ENCODE measurements at regions not wholly inside any gene's neighbourhood (a gene's known extent, or its start where the extent isn't known, plus 50 kb on each side); places are given as distances from the start of the nearest gene placed in this dataset.

DNA sequence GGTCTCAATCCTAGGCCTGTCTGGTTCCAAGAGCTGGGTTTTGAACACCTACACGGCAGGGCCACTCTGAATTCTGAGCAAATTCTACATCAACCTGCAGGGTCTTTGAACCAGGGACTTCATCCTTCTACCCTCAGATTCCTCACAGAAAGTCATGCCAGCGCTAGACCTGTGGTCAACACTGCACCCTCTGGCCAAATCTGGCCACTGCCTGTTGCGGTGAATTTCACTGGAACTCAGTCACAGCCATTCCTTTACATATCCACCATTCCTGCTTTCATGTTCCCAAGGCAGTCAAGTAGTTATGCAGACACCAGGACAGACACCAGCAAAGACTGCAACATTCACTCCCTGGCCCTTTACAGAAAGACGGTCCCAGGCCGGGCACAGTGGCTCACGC, 144.6 kb downstream of the C16orf95 start:
- no peak for DNase-seq

DNA sequence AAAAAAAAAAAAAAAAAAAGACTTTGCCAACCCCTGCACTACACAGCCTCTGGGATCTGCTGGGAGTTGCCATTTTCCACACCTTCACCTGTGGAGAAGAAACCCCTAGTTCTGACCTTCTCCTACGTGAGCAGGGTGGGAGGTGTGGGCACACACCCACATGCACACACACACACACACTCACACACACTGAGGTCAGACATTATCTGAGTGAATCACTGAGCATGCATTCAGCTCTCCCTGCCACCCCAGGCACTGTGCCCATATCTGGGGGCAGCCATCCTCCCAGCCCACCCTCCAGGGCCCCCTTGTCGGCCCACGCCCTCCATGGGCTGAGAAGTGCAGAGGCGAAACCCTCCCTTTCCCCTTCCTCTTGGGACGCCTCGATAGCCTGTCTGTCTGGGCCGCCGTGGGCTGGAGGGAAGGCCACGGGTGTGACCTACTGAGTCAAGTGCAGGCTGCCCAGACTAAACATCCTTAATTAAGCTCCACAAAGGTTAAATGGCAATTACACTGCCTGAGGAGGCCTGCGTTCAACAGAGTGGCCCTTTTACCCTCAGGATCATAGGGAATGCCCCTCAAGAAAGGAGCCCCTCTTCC, 143.8 kb downstream of the C16orf95 start:
- no peak for DNase-seq

DNA sequence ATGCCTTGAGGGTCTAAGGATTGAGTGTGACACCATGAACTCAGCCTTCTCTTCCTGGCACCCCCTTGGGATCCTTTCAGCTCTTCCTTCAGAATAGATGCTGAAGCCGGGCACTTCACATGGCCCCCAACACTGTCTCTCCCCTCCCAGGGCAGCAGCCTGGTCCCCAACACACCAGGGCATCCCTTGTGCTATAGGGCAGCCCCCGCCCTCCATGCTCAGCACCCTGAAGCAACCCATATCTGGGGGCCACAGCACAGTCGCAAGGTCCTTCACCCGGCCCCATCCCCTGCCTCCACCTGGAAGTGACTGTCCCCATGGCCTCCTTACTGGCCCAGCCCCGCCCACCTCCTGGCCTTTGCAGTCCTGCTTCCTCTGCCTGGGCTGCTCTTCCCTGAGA, 143.1 kb downstream of the C16orf95 start:
- no peak for DNase-seq

DNA sequence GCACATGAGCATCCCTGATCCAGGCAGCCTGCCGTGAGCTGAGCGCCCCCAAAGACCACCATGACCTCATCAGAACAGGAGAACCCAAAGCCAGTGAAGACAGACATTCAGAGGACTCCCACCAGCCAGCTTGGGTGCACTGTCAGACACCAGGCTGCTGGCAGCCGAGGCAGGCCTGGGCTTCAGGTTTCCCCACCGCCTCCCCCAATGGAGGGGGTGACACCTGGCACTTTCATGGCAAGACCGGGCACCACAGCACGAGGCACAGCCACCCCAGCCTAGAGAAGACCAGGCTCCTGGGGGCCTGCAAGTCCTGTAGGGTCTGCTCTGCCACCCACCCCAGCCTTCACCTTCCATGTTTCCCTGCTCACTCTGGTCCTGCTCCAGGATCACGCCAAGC, 140.5 kb downstream of the C16orf95 start:
- DNase-seq = no peak

DNA sequence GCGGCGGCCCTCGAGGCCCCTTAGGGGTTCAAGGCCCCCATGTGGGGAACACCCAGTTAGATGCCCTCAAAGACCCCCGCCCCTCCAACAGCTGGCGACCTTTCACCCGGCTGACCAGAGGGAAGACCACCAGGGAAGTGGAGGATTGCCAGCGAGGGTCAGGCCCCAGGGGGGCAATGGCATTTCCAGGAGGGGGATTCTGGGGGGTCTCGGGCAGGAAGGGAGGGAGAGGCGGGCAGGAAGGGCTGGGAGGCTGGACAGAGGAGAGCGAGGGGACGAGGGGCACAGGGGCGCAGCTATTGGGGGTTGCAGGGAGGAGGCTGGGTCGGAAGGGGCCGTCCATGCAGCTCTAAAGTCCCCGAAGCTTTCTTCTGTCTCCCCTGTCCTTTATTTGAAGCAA, 139.5 kb downstream of the C16orf95 start:
- DNase-seq = no peak

DNA sequence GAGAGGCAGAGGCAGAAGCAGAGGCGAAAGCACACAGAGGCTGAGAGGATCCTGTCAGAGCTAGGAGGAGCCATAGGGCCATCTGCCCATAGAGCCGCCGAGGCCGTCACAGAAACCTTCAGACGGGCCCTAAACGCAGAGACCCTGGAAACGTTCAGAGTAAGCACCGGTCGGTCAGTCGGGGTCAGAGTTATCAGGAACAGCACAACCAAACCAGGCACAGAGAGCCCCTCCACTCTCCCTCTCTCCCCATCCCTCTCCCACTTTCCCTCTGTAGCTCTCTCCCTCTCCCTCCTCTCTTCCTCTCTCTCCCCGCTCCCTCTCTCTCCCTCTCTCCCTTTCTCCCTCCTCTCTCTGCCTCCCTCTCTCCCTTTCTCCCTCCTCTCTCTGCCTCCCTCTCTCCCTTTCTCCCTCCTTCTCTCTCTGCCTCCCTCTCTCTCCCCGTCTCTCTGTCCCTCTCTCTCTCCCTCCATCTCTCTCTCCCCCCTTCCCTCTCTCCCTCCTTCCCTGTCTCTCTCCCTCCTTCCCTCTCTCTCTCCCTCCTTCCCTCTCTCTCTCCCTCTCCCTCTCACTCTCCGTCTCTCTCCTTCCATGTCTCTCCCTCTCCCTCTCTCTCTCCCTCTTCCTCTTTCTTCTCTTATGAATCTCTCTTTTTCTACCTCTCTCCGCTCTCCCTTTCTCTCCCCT, 138.9 kb downstream of the C16orf95 start:
- DNase-seq = no peak

DNA sequence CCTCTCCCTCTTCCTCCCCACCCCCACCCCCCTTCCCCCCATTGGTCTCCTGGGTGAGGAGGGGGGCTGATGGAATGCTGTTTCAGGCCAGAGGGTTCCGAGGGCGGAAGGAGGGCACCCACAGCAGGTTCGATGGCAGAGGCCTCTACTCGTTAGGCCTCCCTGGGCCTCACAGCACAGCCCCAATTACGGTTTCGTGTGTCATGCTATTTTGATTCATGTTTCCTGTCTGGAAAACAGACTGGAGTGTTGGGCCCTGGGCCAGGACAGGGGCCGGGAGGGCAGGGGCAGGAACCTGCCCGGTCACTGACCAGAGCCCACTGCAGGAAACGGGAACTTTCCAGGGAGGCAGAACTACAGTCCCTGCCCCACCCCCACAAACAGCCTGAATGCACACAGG, 138.2 kb downstream of the C16orf95 start:
- no peak for DNase-seq

DNA sequence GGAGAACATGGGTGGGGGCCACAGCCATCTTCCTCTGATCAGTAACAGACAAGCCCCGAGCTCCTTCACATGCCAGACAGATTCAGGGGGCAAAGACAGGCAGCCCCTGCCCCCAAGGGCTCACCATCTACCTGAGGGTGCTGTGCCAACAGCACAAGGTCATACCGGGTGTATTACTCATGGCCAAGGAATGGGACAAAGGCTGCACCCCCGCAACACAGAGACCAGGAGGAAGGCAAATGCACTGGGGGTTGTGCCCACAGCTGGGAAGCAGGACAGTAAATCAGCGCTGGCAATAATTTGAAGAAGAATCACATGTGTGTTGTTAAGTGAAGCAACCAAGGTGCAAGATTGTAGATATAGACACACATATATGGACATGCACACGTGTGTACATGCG, 137.1 kb downstream of the C16orf95 start:
- DNase-seq = no peak

DNA sequence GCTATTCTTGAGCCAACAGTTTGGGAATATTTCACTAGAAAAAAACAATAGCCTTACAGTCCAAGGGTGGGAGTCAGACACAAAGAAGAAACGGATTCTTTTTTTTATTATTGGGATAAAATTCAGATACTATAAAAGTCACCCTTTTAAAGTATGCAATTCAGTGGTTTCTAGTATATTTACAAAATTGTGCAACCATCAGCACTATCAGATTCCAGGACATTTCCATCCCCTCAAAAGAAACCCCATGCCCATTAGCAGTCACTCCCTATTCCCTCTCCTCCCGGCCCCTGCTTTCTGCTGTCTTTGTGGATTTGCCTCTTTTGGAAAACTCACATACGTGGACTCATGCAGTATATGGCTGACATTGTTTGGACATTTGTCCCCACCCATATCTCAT, 134.4 kb downstream of the C16orf95 start:
- no peak for DNase-seq

DNA sequence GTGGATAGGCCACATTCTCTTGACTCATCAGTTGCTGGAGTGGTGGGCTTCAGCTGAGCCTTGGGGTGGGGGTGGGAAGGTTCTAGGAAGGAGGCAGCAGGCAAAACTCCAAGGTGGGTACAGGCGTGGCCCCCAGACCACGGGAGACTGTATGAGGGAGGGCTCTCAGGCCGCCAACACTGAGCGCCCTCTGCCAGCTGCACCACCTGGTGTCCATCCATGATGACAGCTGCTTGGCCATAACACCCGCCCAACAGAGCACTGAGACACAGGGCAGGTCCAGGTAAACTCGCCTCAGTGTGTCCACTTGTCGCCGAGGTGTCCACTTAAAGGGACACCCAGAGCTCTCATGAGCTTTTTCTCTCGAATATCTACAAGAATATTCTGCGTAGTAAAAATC, 133.5 kb downstream of the C16orf95 start:
- no peak for DNase-seq

DNA sequence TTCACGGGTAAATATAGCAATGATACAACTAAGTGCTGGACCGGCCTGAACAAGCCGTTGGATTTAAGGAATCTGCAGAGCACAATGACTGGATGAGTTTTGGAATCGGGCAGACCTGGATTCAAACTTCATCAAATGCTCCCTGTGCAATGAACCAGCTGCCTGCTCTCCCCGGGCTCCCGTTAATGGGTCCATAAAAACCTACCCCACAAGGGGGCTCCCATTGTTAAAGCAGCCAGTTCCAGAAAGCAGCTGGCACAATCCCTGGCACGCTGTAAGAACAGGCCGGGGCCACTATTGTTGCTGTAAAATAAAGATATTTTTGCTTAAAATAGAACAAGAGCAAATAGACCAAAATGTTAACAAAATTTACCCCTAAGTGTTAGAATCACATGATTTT, 131.9 kb downstream of the C16orf95 start:
- DNase-seq = no peak

DNA sequence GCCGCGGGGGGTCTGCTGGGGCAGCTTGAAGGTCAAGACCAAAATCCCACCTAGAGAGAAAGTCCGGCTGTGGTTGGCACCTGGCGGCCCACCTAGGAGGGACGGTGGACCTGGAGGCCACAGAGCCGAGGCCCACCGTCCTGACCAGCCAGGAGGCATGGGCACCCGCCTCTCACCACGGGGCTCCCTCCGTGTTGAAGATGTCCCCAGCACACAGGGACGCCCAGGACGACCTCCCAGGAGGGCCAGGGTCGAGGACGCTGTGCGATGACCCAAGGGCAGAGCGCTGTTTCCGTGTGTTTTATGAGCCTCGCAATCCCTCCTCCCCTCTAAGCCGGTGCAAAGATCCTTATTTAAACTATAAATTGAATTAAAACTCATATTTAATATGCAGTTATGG, 131.2 kb downstream of the C16orf95 start:
- DNase-seq = no peak

DNA sequence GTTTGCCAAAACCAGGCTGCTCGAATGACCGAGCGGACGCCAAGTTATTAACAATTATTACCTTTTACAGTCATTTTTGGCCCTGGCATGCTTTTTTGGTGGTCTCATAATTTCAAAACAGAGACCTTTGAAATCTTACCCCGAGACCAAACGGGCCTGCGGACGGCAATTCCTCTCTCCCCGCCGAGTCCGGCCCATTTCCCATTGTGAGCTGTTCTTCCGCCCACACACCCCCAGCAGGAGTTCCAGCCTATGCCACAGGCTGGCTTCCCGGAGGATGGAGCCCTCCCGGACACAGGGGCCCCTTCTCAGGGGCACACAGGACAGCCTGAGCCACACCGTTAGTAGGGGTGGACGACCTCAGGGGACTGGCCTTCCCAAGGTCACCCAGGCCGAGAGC, 130.7 kb downstream of the C16orf95 start:
- no peak for DNase-seq

DNA sequence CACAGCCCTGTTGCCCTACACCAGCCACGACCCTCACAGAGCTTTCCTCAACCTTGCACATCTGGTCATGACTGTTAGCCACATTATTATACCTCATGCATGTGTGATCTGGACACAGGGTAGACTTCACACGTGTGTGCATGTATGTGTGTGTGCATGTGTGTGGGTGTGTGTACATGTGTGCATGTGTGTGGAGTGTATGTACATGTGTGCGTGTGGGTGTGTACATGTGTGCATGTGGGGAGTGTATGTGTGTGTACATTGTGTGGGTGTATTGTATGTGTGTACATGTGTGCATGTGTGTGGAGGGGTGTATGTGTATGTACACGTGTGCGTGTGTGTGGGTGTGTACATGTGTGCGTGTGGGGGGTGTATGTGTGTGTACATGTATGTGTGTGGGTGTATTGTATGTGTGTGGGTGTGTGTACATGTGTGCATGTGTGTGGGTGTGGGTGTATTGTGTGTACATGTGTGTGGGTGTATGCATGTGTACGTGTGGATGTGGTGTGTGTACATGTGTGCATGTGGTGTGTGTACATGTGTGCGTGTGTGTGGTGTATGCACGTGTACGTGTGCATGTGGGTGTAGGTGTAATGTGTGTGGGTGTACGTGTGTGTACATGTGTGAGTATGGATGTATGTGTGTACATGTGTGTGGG, 130.2 kb downstream of the C16orf95 start:
- no peak for DNase-seq

DNA sequence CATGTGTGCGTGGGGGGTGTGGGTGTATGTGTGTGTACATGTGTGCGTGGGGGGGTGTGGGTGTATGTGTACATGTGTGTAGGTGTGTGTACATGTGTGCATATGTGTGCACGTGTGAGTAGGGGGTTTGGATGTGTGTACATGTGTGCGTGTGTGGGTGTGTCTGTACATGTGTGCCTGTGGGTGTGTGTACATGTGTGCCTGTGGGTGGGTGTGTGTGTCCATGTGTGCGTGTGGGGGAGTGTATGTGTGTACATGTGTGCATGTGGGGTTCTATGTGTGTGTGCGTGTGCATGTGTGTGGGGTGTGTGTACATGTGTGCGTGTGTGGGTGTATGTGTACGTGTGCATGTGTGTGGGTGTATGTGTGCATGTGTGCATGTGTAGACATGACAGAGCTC, 129.1 kb downstream of the C16orf95 start:
- DNase-seq = no peak

DNA sequence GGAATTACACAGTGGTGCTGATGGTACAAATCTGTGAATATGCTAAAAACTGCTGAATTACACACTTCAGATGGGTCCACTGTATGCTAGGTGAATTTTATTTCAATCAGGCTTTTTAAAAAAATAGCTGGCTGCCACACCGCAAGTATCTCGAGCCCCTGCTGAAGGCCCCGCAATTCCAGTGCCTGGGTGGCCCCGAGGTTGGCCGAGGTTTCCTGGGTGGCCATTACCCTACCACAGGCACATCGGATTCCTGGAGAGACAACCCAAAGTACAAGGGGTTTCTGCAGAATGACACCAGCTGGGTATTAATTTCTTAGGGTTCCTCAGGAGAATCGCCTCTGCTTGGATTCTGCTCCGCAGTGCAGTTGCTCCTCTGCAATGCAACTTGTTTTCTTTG, 127.8 kb downstream of the C16orf95 start:
- DNase-seq = no peak

DNA sequence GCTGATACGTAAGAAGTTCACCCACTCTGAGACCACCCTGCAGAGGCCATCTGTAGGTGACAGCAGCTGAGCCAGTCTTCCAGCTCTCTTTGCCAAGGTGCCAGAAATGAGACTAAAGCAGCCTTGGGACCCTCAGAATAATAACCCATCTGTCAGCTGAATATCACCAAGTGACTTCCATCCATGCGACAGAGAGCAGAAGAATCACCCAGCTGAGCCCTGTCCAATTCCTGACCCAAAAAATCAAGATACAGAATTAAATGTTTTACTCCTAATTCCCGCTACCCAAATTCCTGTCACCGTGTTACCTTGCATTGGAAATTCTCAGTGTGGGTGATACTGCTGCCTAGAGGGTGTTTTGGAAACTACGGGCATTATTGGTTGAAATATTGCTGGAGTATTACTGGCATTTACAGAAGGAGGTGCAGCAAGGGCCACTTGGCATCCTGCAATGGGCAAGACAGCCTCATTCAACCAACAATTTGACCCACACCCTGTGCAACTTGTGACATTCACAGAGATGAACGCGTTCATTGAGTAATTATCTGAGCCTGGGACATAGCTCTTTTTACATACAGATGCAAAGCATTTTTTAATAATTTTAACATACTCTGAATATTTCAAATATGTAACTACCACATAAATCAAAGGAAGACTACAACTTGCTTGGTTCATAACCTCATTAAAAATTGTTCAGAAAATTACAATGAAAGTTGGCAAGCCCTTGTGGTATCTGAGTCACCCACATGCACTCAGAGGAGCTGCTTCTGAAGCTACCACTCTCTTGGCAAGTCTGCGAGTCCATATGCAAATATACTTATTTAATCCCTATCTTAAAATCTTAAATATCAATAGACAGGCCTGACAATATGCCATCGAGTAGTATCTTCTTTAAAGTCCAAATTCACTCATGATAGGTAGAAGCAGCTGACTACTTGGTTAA, 126.6 kb downstream of the C16orf95 start:
- no peak for DNase-seq

DNA sequence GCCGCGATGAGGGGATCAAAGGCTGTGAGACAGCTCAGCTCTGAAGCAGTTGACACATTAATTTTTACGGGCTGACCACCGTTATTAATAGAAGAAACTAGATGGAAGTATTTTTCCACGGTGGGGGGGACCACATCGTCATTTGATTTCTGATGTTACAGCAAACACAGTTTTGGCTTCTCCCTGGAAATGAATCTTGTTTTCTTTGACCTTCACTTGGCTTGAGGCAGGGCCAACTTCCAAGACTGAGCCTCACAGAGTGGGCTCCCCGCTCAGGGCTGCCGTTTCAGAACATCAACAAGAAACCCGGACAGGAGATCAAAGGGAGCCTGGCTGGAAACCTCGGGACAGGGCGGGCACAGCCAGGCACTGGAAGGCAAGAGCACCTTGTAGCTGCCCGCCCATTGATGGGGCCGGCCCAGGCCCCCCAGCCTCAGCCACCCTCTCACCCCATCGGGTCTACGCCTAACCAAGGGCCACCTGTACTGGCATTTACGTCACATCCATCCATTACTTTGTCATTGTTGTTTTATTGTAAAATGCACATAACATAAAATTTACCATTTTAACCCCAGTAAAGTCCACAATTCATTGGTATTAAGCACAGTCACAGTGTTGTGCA, 124.6 kb downstream of the C16orf95 start:
- no peak for DNase-seq

DNA sequence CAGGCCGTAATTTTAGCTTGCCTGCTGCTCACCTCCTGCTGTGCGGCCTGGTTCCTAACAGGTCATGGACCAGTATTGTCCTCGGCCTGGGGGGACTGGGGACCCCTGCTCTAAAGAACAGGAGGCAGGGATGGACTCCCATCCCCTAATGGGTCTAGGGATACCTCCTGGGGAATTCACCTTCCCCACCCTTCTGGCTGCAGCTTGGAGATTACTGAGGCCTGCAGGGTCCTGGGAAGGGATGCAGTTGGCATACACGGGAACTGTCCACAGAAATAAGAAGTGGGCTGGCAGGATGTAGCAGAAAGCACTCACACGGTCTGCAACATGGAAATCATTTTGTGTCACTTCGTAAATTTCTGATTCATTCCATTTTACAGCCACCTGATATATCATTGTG, 123.0 kb downstream of the C16orf95 start:
- DNase-seq = no peak

DNA sequence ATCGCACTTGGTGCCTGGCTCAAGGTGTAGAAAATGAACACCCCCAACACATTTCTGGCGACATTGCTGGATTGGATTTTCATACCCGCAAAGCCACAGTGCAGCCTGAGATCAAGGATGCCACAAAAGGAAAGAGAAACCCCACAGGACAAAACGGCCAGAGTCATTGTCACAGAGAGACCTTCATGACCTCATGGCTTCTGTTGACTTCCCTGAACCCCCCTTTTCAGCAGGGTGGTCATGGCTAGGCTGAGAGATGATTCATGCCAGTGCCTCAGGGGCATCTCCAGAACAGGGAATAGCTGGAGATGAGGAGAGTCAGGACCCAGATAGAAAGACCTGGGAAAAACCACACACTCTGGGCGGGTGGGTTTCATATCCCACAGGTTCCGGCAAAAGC, 122.0 kb downstream of the C16orf95 start:
- DNase-seq = no peak

DNA sequence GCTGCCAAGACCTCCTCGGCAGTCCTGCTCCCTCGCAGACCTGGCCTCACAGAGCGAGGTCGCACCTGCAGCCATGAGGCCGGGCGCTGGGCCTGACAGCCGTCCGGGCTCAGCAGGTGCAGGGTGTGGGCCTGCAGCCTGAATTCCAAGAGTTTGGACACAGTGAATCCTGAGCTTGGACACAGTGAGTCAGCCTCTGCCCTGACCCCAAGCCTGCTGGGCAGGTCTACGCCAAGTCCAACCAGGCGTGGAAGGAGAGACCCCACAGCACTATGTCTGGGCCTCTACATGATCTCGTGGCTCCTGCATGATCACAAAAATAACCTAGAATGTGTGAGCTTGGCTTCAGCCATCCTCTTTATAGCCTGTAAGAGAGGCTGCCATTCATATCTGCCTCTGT, 121.0 kb downstream of the C16orf95 start:
- DNase-seq = no peak

DNA sequence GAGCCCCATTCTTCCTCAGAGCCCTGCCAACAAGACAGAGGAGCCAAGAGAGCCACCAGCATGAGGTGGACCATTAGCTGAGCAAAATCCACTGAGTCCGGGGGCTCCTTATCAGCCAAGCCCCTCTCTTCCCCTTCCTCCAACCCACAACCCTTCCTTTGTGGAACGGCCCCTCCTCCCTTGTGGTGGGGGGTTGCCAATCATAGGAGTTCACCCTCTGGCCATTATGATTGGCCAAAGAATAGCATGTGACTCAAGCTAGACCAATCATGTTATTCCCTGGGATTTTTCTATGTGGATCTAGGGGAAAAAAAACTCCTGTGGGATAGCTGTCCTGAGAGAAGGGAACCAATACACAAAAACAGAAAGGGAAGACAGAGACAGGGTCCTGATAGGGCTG, 120.5 kb downstream of the C16orf95 start:
- no peak for DNase-seq

DNA sequence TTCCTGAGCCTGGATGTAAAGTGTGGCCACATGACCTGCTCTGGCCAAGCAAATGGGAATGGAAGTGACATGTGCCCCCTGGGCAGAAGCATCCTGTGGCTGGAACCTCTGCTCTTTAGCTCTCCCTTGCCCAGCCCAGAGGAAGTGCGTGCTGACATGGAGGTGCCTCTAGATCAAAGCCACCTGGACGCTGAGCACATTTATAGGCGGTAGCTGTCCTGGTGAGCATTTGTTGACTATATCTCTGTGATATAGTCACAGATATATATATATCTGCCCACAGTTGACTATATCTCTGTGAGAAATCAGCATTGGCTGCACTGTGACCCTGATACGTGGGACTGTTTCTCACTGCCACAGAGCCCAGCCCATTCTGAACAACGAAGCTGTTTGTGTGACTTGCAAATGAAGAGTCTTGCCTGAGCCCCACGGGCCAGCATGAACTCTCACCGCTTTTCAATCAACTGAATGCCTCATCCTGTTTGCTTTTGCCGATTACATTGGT, 118.8 kb downstream of the C16orf95 start:
- no peak for DNase-seq
